Astrocyte (in vitro differentiated cells and primary cell): ENCODE measurements at regions not wholly inside any gene's neighbourhood (a gene's known extent, or its start where the extent isn't known, plus 50 kb on each side); places are given as distances from the start of the nearest gene placed in this dataset.

Experiments used
- EZH2 ChIP-seq: IDR thresholded peaks from 2 replicates; pipeline ENCODE4 v1.6.1; 2012; ENCODE audit warnings: mild to moderate bottlenecking, low read length, inconsistent platforms; ENCODE audit not compliant: insufficient read depth
- TF ChIP-seq, protein P1 (sequence below): IDR thresholded peaks from 2 replicates; pipeline ENCODE4 v1.5.1; 2011; ENCODE audit warnings: low read depth, mild to moderate bottlenecking, inconsistent platforms, low read length, moderate library complexity; ENCODE audit not compliant: insufficient read depth

DNA sequence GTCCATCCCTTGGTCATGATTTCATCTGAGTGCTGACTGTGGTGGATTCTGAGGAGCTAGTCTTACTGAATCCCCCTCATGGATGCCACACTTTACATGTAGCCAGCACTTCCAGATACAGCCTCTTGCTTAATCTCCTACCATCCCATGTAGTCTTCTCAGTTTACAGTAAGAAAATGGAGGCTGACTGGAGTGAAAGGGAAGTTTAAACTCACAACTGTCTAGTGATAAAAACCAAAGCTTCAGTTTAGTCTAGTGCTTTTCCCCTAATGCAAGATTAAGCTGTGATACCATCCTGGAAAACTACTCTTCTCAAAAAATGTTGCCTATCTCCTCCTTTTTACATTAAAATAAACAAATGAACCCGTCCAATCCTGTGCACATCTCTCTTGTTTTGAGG is 146.8 kb upstream of the HES1 start:
- TF ChIP-seq, protein P1, sequence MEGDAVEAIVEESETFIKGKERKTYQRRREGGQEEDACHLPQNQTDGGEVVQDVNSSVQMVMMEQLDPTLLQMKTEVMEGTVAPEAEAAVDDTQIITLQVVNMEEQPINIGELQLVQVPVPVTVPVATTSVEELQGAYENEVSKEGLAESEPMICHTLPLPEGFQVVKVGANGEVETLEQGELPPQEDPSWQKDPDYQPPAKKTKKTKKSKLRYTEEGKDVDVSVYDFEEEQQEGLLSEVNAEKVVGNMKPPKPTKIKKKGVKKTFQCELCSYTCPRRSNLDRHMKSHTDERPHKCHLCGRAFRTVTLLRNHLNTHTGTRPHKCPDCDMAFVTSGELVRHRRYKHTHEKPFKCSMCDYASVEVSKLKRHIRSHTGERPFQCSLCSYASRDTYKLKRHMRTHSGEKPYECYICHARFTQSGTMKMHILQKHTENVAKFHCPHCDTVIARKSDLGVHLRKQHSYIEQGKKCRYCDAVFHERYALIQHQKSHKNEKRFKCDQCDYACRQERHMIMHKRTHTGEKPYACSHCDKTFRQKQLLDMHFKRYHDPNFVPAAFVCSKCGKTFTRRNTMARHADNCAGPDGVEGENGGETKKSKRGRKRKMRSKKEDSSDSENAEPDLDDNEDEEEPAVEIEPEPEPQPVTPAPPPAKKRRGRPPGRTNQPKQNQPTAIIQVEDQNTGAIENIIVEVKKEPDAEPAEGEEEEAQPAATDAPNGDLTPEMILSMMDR = no peak
- TF ChIP-seq EZH2 = no peak
